ENCODE measurements at regions not wholly inside any gene's neighbourhood (a gene's known extent, or its start where the extent isn't known, plus 50 kb on each side); places are given as distances from the start of the nearest gene placed in this dataset.

- no peak overlapping the region for H3K9ac ChIP-seq (ENCODE audit: extremely low read depth, insufficient read length, low read length)
- no peak overlapping the region for H2BK20ac ChIP-seq (ENCODE audit: low read depth, low read length, poor library complexity, severe bottlenecking)
- H2BK15ac ChIP-seq (ENCODE audit: low read depth, low read length), result no peak overlapping the region
- no peak overlapping the region for H2BK5ac ChIP-seq (ENCODE audit: insufficient read length, low read length)
- no peak overlapping the region for H3T11ph ChIP-seq (ENCODE audit: low read length)
- Mint-ChIP-seq H3K4me3 (no peak overlapping the region), H3K27me3 (ENCODE audit: low read depth) (no peaks in the 10 kb centered on the region), H3K36me3 (ENCODE audit: insufficient read depth in 1 of 3, low read depth in 3 of 3) (peaks cover 0 to 2% (median 2%) of the 10 kb centered on the region in 3 experiments; a peak in 4 of 7 replicates), H3K27ac (no peak overlapping the region), H3K9me3 (peaks cover 7 to 9% of the 10 kb centered on the region in 2 experiments; a peak in 3 of 5 replicates), H3K4me1 (no peaks in the 10 kb centered on the region)
- H3K4me1 ChIP-seq (ENCODE audit: insufficient read depth, low read length), result no peaks in the 10 kb centered on the region
- H3K14ac ChIP-seq (ENCODE audit: insufficient read depth, low read length), result no peak overlapping the region
- no peak overlapping the region for H3K27ac ChIP-seq (ENCODE audit: insufficient read length, low read depth, low read length)
- no peaks in the 10 kb centered on the region; the same call in 1 of the 2 replicates for H3K27me3 ChIP-seq (ENCODE audit: insufficient read depth, low read length)
- no peaks in the 10 kb centered on the region for H4K20me1 ChIP-seq (ENCODE audit: control insufficient read depth, insufficient read depth, insufficient read length)
- no peak overlapping the region for H2BK120ac ChIP-seq (ENCODE audit: low read depth, low read length, poor library complexity, severe bottlenecking)
- H2AFZ ChIP-seq (ENCODE audit: low read length), result no peak overlapping the region
- no peak overlapping the region for H3K18ac ChIP-seq (ENCODE audit: insufficient read length, low read depth, low read length)
- no peak overlapping the region for H4K8ac ChIP-seq (replicated peaks; ENCODE audit: insufficient read length, low read depth, low read length)
- H4K5ac ChIP-seq (ENCODE audit: insufficient read length, low read depth, low read length), result no peak overlapping the region
- no peak overlapping the region for H3K56ac ChIP-seq (ENCODE audit: insufficient read length, low read depth, low read length)
- TF ChIP-seq CTCF (conservative IDR thresholded peaks at IDR 0.05), result no peak
- no peak overlapping the region for H3K4me2 ChIP-seq (ENCODE audit: insufficient read depth, insufficient read length, low read length)
- H3K4ac ChIP-seq (ENCODE audit: low read depth, low read length), result no peak overlapping the region
- DNase-seq, result no peak
- H3K79me2 ChIP-seq (ENCODE audit: insufficient read depth, low read length), result no peaks in the 10 kb centered on the region
- H3K23ac ChIP-seq (ENCODE audit: insufficient read length, low read depth, low read length), result no peak overlapping the region
- no peak overlapping the region for H4K91ac ChIP-seq (ENCODE audit: insufficient read length, low read depth, low read length)
- no peak overlapping the region for H2AK5ac ChIP-seq (ENCODE audit: insufficient read length, low read length)
- H3K79me1 ChIP-seq (ENCODE audit: insufficient read depth, low read depth, low read length, poor library complexity, severe bottlenecking), result no peaks in the 10 kb centered on the region
- no peaks in the 10 kb centered on the region for H3K9me3 ChIP-seq (ENCODE audit: control insufficient read depth, low read depth, low read length)
- H2BK12ac ChIP-seq (ENCODE audit: insufficient read length, low read depth, low read length), result no peak overlapping the region
- no peaks in the 10 kb centered on the region for H3K23me2 ChIP-seq (ENCODE audit: insufficient read length, low read depth, low read length, poor library complexity, severe bottlenecking)
Observed at GRCh38 chr5:56302027-56302426, 68.9 kb upstream of the ANKRD55 start.

All from H9 (cell line).